Activated CD4-positive, alpha-beta T cell treated with anti-CD3 and anti-CD28 coated beads, Interleukin-2, amount 10 ng/mL, durations not matched to agents 24 days and 14 days (primary cell): ENCODE measurements at regions not wholly inside any gene's neighbourhood (a gene's known extent, or its start where the extent isn't known, plus 50 kb on each side); places are given as distances from the start of the nearest gene placed in this dataset.
"Not testable (repeated sequence)": the region's sequence is repeated elsewhere in the genome, so short reads cannot be mapped to it uniquely, and the experiment has no call there.

Source experiments
- DNase-seq: peaks from one replicate; pipeline ENCODE4 v3.0.0; 2022
- H3K27ac Mint-ChIP-seq: one replicate; pipeline ENCODE4 v1.8.0; 2022; ENCODE audit warnings: mild to moderate bottlenecking, mixed read lengths
- H3K27me3 Mint-ChIP-seq: one replicate; pipeline ENCODE4 v1.8.0; 2022; ENCODE audit warnings: mixed read lengths
- H3K36me3 Mint-ChIP-seq: one replicate; pipeline ENCODE4 v1.8.0; 2022; ENCODE audit warnings: low read depth, mild to moderate bottlenecking, mixed read lengths
- H3K4me1 Mint-ChIP-seq: one replicate; pipeline ENCODE4 v1.8.0; 2021; ENCODE audit warnings: mixed read lengths
- H3K4me3 Mint-ChIP-seq: one replicate; pipeline ENCODE4 v1.8.0; 2022; ENCODE audit warnings: mild to moderate bottlenecking, moderate library complexity, mixed read lengths
- H3K9me3 Mint-ChIP-seq: one replicate; pipeline ENCODE4 v1.8.0; 2021; ENCODE audit warnings: mixed read lengths
- intact Hi-C: fragments of 100-400 bp; cut with micrococcal nuclease; formaldehyde crosslinking; loops from one replicate; pipeline ENCODE4 v1.15.1; 2023

GRCh38 chr18:32884543-32884942 lies 111.7 kb upstream of the KLHL14 start:
- Mint-ChIP-seq H3K4me3 (no peak overlapping the region), H3K36me3 (no peaks in the 10 kb centered on the region), H3K9me3 (no peaks in the 10 kb centered on the region), H3K27me3 (no peaks in the 10 kb centered on the region), H3K27ac (no peak overlapping the region), H3K4me1 (no peaks in the 10 kb centered on the region)
- no peak for DNase-seq
- intact Hi-C loops: loop anchor here (5.0 kb wide), 1 partner anchor 157 kb away; no protein-coding TSS in a partner anchor

- H3K36me3 Mint-ChIP-seq: no peaks in the 10 kb centered on the region
- no peaks in the 10 kb centered on the region for H3K4me1 Mint-ChIP-seq
- no peak for DNase-seq
- no peak overlapping the region for H3K27ac Mint-ChIP-seq
- no peak overlapping the region for H3K4me3 Mint-ChIP-seq
- no peaks in the 10 kb centered on the region for H3K9me3 Mint-ChIP-seq
- no peaks in the 10 kb centered on the region for H3K27me3 Mint-ChIP-seq
- intact Hi-C loops: loop anchor here (5.0 kb wide), 1 partner anchor 154 kb away; no protein-coding TSS in a partner anchor
These were observed 108.2 kb upstream of the KLHL14 start for GRCh38 chr18:32881009-32881408.

GRCh38 chr18:32879497-32879896 lies 106.7 kb upstream of the KLHL14 start:
- no peak for DNase-seq
- no peak overlapping the region for H3K4me3 Mint-ChIP-seq
- H3K27me3 Mint-ChIP-seq: no peaks in the 10 kb centered on the region
- intact Hi-C loops: no loop called here
- H3K4me1 Mint-ChIP-seq: no peaks in the 10 kb centered on the region
- H3K36me3 Mint-ChIP-seq: no peaks in the 10 kb centered on the region
- no peak overlapping the region for H3K27ac Mint-ChIP-seq
- H3K9me3 Mint-ChIP-seq: no peaks in the 10 kb centered on the region

- Mint-ChIP-seq H3K9me3 (no peaks in the 10 kb centered on the region), H3K4me1 (no peaks in the 10 kb centered on the region), H3K27me3 (no peaks in the 10 kb centered on the region), H3K36me3 (no peaks in the 10 kb centered on the region), H3K27ac (no peak overlapping the region), H3K4me3 (no peak overlapping the region)
- DNase-seq: no peak
- intact Hi-C loops: no loop called here
These were observed 105.6 kb upstream of the KLHL14 start for GRCh38 chr18:32878436-32878835.

GRCh38 chr18:32877371-32877770 lies 104.5 kb upstream of the KLHL14 start:
- Mint-ChIP-seq H3K9me3 (no peaks in the 10 kb centered on the region), H3K27ac (no peak overlapping the region), H3K4me3 (no peak overlapping the region), H3K36me3 (no peaks in the 10 kb centered on the region), H3K27me3 (no peaks in the 10 kb centered on the region), H3K4me1 (no peaks in the 10 kb centered on the region)
- intact Hi-C loops: no loop called here
- no peak for DNase-seq

- no peaks in the 10 kb centered on the region for H3K27me3 Mint-ChIP-seq
- H3K4me1 Mint-ChIP-seq: no peaks in the 10 kb centered on the region
- no peaks in the 10 kb centered on the region for H3K9me3 Mint-ChIP-seq
- H3K27ac Mint-ChIP-seq: no peak overlapping the region
- intact Hi-C loops: no loop called here
- no peak overlapping the region for H3K4me3 Mint-ChIP-seq
- no peaks in the 10 kb centered on the region for H3K36me3 Mint-ChIP-seq
- DNase-seq: no peak
These were observed 102.8 kb upstream of the KLHL14 start for GRCh38 chr18:32875625-32876024.

GRCh38 chr18:32871786-32872185 lies 99.0 kb upstream of the KLHL14 start:
- DNase-seq: no peak
- H3K27ac Mint-ChIP-seq: no peak overlapping the region
- intact Hi-C loops: no loop called here
- no peaks in the 10 kb centered on the region for H3K27me3 Mint-ChIP-seq
- H3K4me1 Mint-ChIP-seq: no peaks in the 10 kb centered on the region
- no peaks in the 10 kb centered on the region for H3K9me3 Mint-ChIP-seq
- no peaks in the 10 kb centered on the region for H3K36me3 Mint-ChIP-seq
- H3K4me3 Mint-ChIP-seq: no peak overlapping the region

- Mint-ChIP-seq H3K9me3 (no peaks in the 10 kb centered on the region), H3K4me1 (no peaks in the 10 kb centered on the region), H3K36me3 (no peaks in the 10 kb centered on the region), H3K27me3 (no peaks in the 10 kb centered on the region), H3K27ac (no peak overlapping the region), H3K4me3 (no peak overlapping the region)
- DNase-seq: no peak
- intact Hi-C loops: no loop called here
These were observed 97.8 kb upstream of the KLHL14 start for GRCh38 chr18:32870611-32871010.

- H3K9me3 Mint-ChIP-seq: peaks cover 3% of the 10 kb centered on the region
- no peaks in the 10 kb centered on the region for H3K36me3 Mint-ChIP-seq
- H3K27ac Mint-ChIP-seq: no peak overlapping the region
- intact Hi-C loops: no loop called here
- no peaks in the 10 kb centered on the region for H3K4me1 Mint-ChIP-seq
- DNase-seq: no peak
- H3K27me3 Mint-ChIP-seq: no peaks in the 10 kb centered on the region
- H3K4me3 Mint-ChIP-seq: no peak overlapping the region
These were observed 95.6 kb upstream of the KLHL14 start for GRCh38 chr18:32868406-32868805.

- intact Hi-C loops: no loop called here
- no peak overlapping the region for H3K4me3 Mint-ChIP-seq
- DNase-seq: no peak
- no peaks in the 10 kb centered on the region for H3K36me3 Mint-ChIP-seq
- peaks cover 3% of the 10 kb centered on the region for H3K9me3 Mint-ChIP-seq
- no peak overlapping the region for H3K27ac Mint-ChIP-seq
- no peaks in the 10 kb centered on the region for H3K4me1 Mint-ChIP-seq
- H3K27me3 Mint-ChIP-seq: no peaks in the 10 kb centered on the region
These were observed 95.1 kb upstream of the KLHL14 start for GRCh38 chr18:32867936-32868335.

- DNase-seq: no peak
- Mint-ChIP-seq H3K27me3 (no peaks in the 10 kb centered on the region), H3K4me1 (no peaks in the 10 kb centered on the region), H3K4me3 (no peak overlapping the region), H3K36me3 (no peaks in the 10 kb centered on the region), H3K9me3 (peaks cover 3% of the 10 kb centered on the region), H3K27ac (no peak overlapping the region)
- intact Hi-C loops: no loop called here
These were observed 94.5 kb upstream of the KLHL14 start for GRCh38 chr18:32867330-32867729.

GRCh38 chr18:32862031-32862430 lies 89.2 kb upstream of the KLHL14 start:
- H3K27ac Mint-ChIP-seq, H3K9me3 Mint-ChIP-seq, intact Hi-C loops, H3K27me3 Mint-ChIP-seq, H3K4me1 Mint-ChIP-seq, H3K4me3 Mint-ChIP-seq, H3K36me3 Mint-ChIP-seq, DNase-seq: not testable (repeated sequence)

- H3K27ac Mint-ChIP-seq: no peak overlapping the region
- H3K27me3 Mint-ChIP-seq: no peaks in the 10 kb centered on the region
- peaks cover 4% of the 10 kb centered on the region for H3K9me3 Mint-ChIP-seq
- no peak overlapping the region for H3K4me3 Mint-ChIP-seq
- H3K4me1 Mint-ChIP-seq: no peaks in the 10 kb centered on the region
- DNase-seq: no peak
- intact Hi-C loops: no loop called here
- H3K36me3 Mint-ChIP-seq: no peaks in the 10 kb centered on the region
These were observed 79.1 kb upstream of the KLHL14 start for GRCh38 chr18:32851936-32852335.

GRCh38 chr18:32848826-32849225 lies 76.0 kb upstream of the KLHL14 start:
- H3K4me1 Mint-ChIP-seq: no peaks in the 10 kb centered on the region
- H3K27ac Mint-ChIP-seq: no peak overlapping the region

GRCh38 chr18:32847691-32848090 lies 74.9 kb upstream of the KLHL14 start:
- intact Hi-C loops: no loop called here

More at GRCh38 chr18:32848826-32849225, 76.0 kb upstream of the KLHL14 start:
- Mint-ChIP-seq H3K9me3 (no peaks in the 10 kb centered on the region), H3K4me3 (no peak overlapping the region), H3K27me3 (no peaks in the 10 kb centered on the region), H3K36me3 (no peaks in the 10 kb centered on the region)
- intact Hi-C loops: no loop called here
- DNase-seq: no peak

More at GRCh38 chr18:32847691-32848090, 74.9 kb upstream of the KLHL14 start:
- H3K4me3 Mint-ChIP-seq: no peak overlapping the region
- no peaks in the 10 kb centered on the region for H3K36me3 Mint-ChIP-seq
- no peaks in the 10 kb centered on the region for H3K9me3 Mint-ChIP-seq
- no peaks in the 10 kb centered on the region for H3K27me3 Mint-ChIP-seq
- H3K27ac Mint-ChIP-seq: no peak overlapping the region
- H3K4me1 Mint-ChIP-seq: no peaks in the 10 kb centered on the region
- no peak for DNase-seq
